Neural cell (in vitro differentiated cells): ENCODE measurements at regions not wholly inside any gene's neighbourhood (a gene's known extent, or its start where the extent isn't known, plus 50 kb on each side); places are given as distances from the start of the nearest gene placed in this dataset.

Experiments used
- H2AFZ ChIP-seq: fragments of 200-600, 300-800 bp; sonication (generic), shearing (Covaris generic); 2 replicates; pipeline ENCODE4 v1.6.0; 2014; ENCODE audit warnings: low read depth, mild to moderate bottlenecking, antibody characterized with exemption, low read length, moderate library complexity
- H3F3A ChIP-seq: fragments of 200-600 bp; shearing (Covaris generic); 2 replicates; pipeline ENCODE4 v1.6.1; 2016; ENCODE audit warnings: mild to moderate bottlenecking, moderate library complexity, mixed read lengths, antibody characterized with exemption, low read length; ENCODE audit not compliant: insufficient read depth, poor library complexity, severe bottlenecking
- H3K27ac ChIP-seq: fragments of 200-600, 300-800 bp; sonication (generic), shearing (Covaris generic); 2 replicates; pipeline ENCODE4 v1.5.1; 2014; ENCODE audit warnings: mild to moderate bottlenecking, low read length, moderate library complexity
- H3K27me3 ChIP-seq: fragments of 300-800, 200-600 bp; sonication (generic), shearing (Covaris generic); 2 replicates; pipeline ENCODE4 v1.6.0; 2014; ENCODE audit warnings: mild to moderate bottlenecking, low read depth, low read length, moderate library complexity; ENCODE audit not compliant: insufficient read depth
- H3K36me3 ChIP-seq: fragments of 300-800, 200-600 bp; sonication (generic), shearing (Covaris generic); 2 replicates; pipeline ENCODE4 v1.5.1; 2014; ENCODE audit warnings: mild to moderate bottlenecking, antibody characterized with exemption, low read length, moderate library complexity; ENCODE audit not compliant: insufficient read depth
- H3K4me2 ChIP-seq: fragments of 300-800, 200-600 bp; sonication (generic), shearing (Covaris generic); 2 replicates; pipeline ENCODE4 v1.6.0; 2014; ENCODE audit warnings: mild to moderate bottlenecking, low read length
- H3K4me3 ChIP-seq: fragments of 300-800, 200-600 bp; sonication (generic), shearing (Covaris generic); 2 replicates; pipeline ENCODE4 v1.5.1; 2014; ENCODE audit warnings: mild to moderate bottlenecking, low read length, moderate library complexity
- H3K79me2 ChIP-seq: fragments of 200-600 bp; shearing (Covaris generic); replicated peaks from 2 replicates; pipeline ENCODE4 v1.6.0; 2014; ENCODE audit warnings: mild to moderate bottlenecking, low read length, moderate library complexity; ENCODE audit not compliant: insufficient read depth
- H3K9ac ChIP-seq: fragments of 300-800, 200-600 bp; sonication (generic), shearing (Covaris generic); 2 replicates; pipeline ENCODE4 v1.6.1; 2016; ENCODE audit warnings: mild to moderate bottlenecking, low read length, mixed read lengths
- H3K9me2 ChIP-seq: fragments of 200-600 bp; shearing (Covaris generic); 2 replicates; pipeline ENCODE4 v1.6.1; 2016; ENCODE audit warnings: mild to moderate bottlenecking, low read length, mixed read lengths; ENCODE audit not compliant: insufficient read depth
- H3K9me3 ChIP-seq: fragments of 200-600, 300-800 bp; sonication (generic), shearing (Covaris generic); 2 replicates; pipeline ENCODE4 v1.6.1; 2016; ENCODE audit warnings: mild to moderate bottlenecking, mixed run types, low read length, moderate library complexity, mixed read lengths
- H4K20me1 ChIP-seq: fragments of 200-600 bp; shearing (Covaris generic); 2 replicates; pipeline ENCODE4 v1.6.1; 2016; ENCODE audit warnings: mild to moderate bottlenecking, mixed run types; ENCODE audit not compliant: insufficient read depth
- EP300 ChIP-seq: fragments of 450-650 bp; conservative IDR thresholded peaks from 2 replicates; pipeline ENCODE4 v1.6.1; 2014; ENCODE audit warnings: antibody characterized with exemption, mild to moderate bottlenecking, moderate library complexity; ENCODE audit not compliant: poor library complexity, severe bottlenecking
- EZH2 ChIP-seq: fragments of 200-600, 300-800 bp; shearing (Covaris generic), sonication (generic); IDR thresholded peaks from 2 replicates; pipeline ENCODE4 v1.6.1; 2014; ENCODE audit warnings: antibody characterized with exemption, low read length, borderline replicate concordance, mild to moderate bottlenecking; ENCODE audit not compliant: insufficient read depth, poor library complexity, severe bottlenecking
- MXI1 ChIP-seq: fragments of 450-650 bp; conservative IDR thresholded peaks from 2 replicates; pipeline ENCODE4 v1.6.1; 2014; ENCODE audit warnings: antibody characterized with exemption, mild to moderate bottlenecking; ENCODE audit not compliant: poor library complexity, severe bottlenecking
- POLR2AphosphoS5 ChIP-seq: IDR thresholded peaks from 2 replicates; pipeline ENCODE4 v1.6.1; 2012
- RAD21 ChIP-seq: fragments of 450-650 bp; conservative IDR thresholded peaks from 2 replicates; pipeline ENCODE4 v1.6.1; 2014; ENCODE audit warnings: antibody characterized with exemption, mild to moderate bottlenecking, moderate library complexity
- SMC3 ChIP-seq: fragments of 450-650 bp; conservative IDR thresholded peaks from 2 replicates; pipeline ENCODE4 v1.6.1; 2014; ENCODE audit warnings: antibody characterized with exemption, mild to moderate bottlenecking, moderate library complexity; ENCODE audit not compliant: poor library complexity
- TAF1 ChIP-seq: IDR thresholded peaks from 2 replicates; pipeline ENCODE4 v1.6.1; 2012; ENCODE audit warnings: low read depth
- TF ChIP-seq, protein P1 (sequence below): fragments of 450-650 bp; IDR thresholded peaks from 2 replicates; pipeline ENCODE4 v1.5.1; 2014; ENCODE audit warnings: antibody characterized with exemption, mild to moderate bottlenecking, moderate library complexity; ENCODE audit not compliant: poor library complexity, severe bottlenecking
- TF ChIP-seq, protein P2 (sequence below): IDR thresholded peaks from 2 replicates; pipeline ENCODE4 v1.6.1; 2012; ENCODE audit warnings: borderline replicate concordance

DNA sequence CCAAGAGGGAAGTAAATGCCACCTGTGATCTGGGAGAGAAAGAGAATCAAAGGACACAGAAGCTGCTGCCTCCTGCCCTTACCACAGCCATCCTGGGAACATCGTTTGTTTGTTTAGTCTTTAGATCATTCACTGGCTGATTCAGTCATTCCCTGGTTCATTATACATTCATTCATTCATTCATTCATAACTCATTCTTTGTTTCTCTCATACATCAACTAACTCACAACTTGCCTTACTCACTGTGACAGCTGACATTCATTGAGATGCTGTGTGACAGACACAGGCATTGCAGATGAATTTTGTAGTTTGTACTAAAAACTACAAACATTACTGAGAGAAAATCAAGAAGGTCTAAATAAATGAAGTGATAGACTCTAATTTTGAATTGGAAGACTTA, 291.0 kb upstream of the TNRC6C start:
- TF ChIP-seq POLR2AphosphoS5 (peak; percentile 53), EP300 (peak; percentile 76), MXI1 (no peak), SMC3 (peak; percentile 17)

DNA sequence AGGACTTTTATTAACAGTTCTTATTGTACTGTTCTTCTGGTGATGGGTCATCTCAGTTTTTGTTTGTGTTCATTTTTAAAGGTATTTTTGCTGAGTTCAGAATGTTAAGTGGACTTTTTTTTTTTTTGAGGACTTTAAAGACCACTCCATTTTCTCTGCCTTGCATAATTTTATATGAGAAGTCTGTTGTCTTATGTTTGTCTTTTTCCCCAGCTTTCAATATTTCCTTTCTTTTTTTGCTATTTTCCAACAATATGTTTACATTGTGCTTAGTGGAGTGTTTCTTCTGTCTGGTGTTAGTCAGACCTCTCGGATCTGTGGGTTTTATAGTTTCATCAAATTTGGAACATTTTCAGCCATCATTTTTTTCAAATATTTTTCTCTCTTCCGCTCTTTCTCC, 290.0 kb upstream of the TNRC6C start:
- no peak overlapping the region for H3K4me3 ChIP-seq
- no peaks in the 10 kb centered on the region for H3K36me3 ChIP-seq
- H3F3A ChIP-seq, result no peaks in the 10 kb centered on the region
- H3K27me3 ChIP-seq, result no peaks in the 10 kb centered on the region
- H4K20me1 ChIP-seq, result no peaks in the 10 kb centered on the region
- no peaks in the 10 kb centered on the region for H3K9me2 ChIP-seq
- no peaks in the 10 kb centered on the region for H3K9me3 ChIP-seq
- H3K27ac ChIP-seq, result no peak overlapping the region
- no peaks in the 10 kb centered on the region for H3K79me2 ChIP-seq
- H3K4me2 ChIP-seq, result no peak overlapping the region
- H3K9ac ChIP-seq, result no peak overlapping the region
- TF ChIP-seq EP300 (no peak), MXI1 (no peak), EZH2 (no peak), RAD21 (no peak), POLR2AphosphoS5 (no peak), TAF1 (no peak), SMC3 (no peak)
- TF ChIP-seq, protein P1, sequence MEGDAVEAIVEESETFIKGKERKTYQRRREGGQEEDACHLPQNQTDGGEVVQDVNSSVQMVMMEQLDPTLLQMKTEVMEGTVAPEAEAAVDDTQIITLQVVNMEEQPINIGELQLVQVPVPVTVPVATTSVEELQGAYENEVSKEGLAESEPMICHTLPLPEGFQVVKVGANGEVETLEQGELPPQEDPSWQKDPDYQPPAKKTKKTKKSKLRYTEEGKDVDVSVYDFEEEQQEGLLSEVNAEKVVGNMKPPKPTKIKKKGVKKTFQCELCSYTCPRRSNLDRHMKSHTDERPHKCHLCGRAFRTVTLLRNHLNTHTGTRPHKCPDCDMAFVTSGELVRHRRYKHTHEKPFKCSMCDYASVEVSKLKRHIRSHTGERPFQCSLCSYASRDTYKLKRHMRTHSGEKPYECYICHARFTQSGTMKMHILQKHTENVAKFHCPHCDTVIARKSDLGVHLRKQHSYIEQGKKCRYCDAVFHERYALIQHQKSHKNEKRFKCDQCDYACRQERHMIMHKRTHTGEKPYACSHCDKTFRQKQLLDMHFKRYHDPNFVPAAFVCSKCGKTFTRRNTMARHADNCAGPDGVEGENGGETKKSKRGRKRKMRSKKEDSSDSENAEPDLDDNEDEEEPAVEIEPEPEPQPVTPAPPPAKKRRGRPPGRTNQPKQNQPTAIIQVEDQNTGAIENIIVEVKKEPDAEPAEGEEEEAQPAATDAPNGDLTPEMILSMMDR, result no peak
- TF ChIP-seq, protein P2, sequence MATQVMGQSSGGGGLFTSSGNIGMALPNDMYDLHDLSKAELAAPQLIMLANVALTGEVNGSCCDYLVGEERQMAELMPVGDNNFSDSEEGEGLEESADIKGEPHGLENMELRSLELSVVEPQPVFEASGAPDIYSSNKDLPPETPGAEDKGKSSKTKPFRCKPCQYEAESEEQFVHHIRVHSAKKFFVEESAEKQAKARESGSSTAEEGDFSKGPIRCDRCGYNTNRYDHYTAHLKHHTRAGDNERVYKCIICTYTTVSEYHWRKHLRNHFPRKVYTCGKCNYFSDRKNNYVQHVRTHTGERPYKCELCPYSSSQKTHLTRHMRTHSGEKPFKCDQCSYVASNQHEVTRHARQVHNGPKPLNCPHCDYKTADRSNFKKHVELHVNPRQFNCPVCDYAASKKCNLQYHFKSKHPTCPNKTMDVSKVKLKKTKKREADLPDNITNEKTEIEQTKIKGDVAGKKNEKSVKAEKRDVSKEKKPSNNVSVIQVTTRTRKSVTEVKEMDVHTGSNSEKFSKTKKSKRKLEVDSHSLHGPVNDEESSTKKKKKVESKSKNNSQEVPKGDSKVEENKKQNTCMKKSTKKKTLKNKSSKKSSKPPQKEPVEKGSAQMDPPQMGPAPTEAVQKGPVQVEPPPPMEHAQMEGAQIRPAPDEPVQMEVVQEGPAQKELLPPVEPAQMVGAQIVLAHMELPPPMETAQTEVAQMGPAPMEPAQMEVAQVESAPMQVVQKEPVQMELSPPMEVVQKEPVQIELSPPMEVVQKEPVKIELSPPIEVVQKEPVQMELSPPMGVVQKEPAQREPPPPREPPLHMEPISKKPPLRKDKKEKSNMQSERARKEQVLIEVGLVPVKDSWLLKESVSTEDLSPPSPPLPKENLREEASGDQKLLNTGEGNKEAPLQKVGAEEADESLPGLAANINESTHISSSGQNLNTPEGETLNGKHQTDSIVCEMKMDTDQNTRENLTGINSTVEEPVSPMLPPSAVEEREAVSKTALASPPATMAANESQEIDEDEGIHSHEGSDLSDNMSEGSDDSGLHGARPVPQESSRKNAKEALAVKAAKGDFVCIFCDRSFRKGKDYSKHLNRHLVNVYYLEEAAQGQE, result no peak
- no peak overlapping the region for H2AFZ ChIP-seq

More for the DNA sequence above, 291.0 kb upstream of the TNRC6C start:
- no peaks in the 10 kb centered on the region for H3K9me3 ChIP-seq
- H3K36me3 ChIP-seq, result no peaks in the 10 kb centered on the region
- H3K27ac ChIP-seq, result no peak overlapping the region
- no peaks in the 10 kb centered on the region for H3K27me3 ChIP-seq
- no peaks in the 10 kb centered on the region for H4K20me1 ChIP-seq
- H3K4me2 ChIP-seq, result no peak overlapping the region
- H3K9ac ChIP-seq, result no peak overlapping the region
- no peaks in the 10 kb centered on the region for H3F3A ChIP-seq
- no peak overlapping the region for H2AFZ ChIP-seq
- H3K4me3 ChIP-seq, result peak overlapping the region; percentile 5
- no peaks in the 10 kb centered on the region for H3K9me2 ChIP-seq
- no peaks in the 10 kb centered on the region for H3K79me2 ChIP-seq

DNA sequence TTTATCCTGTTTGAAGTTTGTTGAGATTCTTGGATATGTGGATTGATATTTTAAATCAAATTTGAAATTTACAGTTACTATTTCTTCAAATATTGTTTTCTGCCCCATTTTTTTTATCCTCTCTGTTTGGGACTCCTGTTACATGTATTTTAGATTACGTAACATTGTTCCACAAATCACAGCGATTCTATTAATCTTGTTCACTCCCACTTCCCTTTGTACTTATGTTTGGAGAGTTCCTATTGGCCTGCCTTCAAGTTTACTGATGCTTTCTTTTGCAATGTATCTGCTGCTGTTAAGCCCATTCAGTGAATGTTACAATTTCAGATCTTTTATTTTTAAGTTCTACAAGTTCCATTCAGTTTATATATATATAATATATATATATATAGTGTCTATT, 288.3 kb upstream of the TNRC6C start:
- Histone ChIP-seq H3K27me3 (no peaks in the 10 kb centered on the region), H3K4me2 (no peak overlapping the region), H3K36me3 (no peaks in the 10 kb centered on the region), H3K4me3 (no peak overlapping the region), H3K9me2 (no peaks in the 10 kb centered on the region), H3K79me2 (no peaks in the 10 kb centered on the region), H3K27ac (no peak overlapping the region), H3F3A (no peaks in the 10 kb centered on the region), H3K9ac (no peak overlapping the region), H3K9me3 (no peaks in the 10 kb centered on the region), H2AFZ (no peak overlapping the region), H4K20me1 (no peaks in the 10 kb centered on the region)
- TF ChIP-seq, protein P1, result no peak
- TF ChIP-seq, protein P2, result no peak
- no peak for TF ChIP-seq MXI1
- no peak for TF ChIP-seq EP300
- TF ChIP-seq TAF1, result no peak
- TF ChIP-seq SMC3, result no peak
- no peak for TF ChIP-seq EZH2
- no peak for TF ChIP-seq RAD21
- no peak for TF ChIP-seq POLR2AphosphoS5
